Activated CD4-positive, alpha-beta T cell treated with anti-CD3 and anti-CD28 coated beads, Interleukin-10, Interleukin-2, amounts not matched to agents 100 ng/mL and 50 ng/mL, durations not matched to agents 16 hours and 8 hours (primary cell): ENCODE measurements at regions not wholly inside any gene's neighbourhood (a gene's known extent, or its start where the extent isn't known, plus 50 kb on each side); places are given as distances from the start of the nearest gene placed in this dataset.
A peak's percentile ranks its signal among the peaks of the same experiment; 100 is the strongest.

ENCODE experiments used
- DNase-seq: peaks from one replicate; pipeline ENCODE4 v3.0.0-alpha.2; 2020

DNA sequence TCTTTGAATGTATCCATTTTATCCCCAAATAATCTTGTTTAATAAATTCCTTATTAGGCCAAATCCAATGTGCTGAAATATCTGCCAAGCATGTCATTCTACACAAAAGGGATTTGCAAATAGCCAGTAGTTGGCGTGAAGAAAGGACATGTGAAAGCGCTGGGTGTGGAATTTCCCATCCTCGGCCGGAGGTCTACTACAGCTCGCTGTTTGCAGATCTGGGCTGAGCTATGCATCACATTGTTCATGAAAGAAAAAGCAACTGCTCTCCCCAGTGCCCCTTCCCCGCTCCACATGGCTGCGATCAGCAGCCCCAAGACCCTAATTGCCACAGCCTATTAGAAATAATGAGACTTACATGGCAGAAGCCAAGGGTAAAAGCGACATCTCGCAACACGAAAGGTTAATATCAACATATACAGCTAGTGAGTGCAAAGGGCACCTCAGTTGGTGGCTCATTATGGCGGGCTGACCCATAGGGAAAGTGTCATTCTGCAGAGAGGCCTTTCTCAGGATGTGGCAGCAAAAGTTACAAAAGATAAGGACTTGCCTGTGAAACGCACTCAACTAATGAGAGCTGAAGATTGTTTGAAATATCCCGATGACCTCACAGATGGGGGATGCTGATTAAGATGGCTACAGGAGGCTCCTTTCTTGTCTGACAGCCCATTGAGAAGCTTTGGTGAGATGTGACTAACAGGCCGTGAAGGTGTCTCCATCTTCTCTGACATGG, 126.9 kb upstream of the CYP1B1 start:
- no peak for DNase-seq

DNA sequence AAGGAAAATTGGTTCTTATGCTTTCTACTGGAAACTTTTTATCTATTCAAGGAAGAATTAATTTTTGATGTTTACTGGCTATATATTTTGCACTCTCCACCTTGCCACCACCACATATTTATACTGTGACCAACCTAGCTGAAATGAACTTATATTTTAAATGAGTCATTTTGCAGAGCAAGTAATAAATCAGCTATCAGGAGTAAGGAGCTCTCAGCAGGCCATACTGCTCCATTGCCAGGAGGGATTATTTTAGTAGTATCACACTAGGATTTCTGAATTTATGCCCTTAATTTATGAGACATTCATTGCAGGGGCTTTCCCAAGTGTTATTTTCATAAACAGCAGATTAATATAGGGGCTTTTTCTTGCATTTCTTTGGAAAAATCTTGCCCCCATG, 125.8 kb upstream of the CYP1B1 start:
- no peak for DNase-seq

DNA sequence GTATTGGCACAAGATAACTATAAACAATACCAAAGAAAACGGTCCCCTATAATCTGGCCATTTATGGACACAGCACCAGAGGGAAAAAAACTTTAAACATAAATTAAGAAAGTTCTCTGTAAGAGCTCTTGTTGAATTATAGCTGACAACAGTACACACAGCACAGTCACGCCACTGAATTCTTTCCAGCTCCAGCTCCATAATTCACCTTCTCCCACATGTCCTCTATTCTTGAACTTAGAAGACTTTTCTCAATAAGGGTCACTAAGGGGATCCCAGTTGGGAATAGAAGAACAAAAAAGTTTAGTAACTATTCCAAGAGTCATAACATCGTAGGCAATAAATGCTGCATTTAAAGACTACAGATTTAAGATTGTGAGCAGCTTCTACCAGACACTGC, 124.6 kb upstream of the CYP1B1 start:
- no peak for DNase-seq

DNA sequence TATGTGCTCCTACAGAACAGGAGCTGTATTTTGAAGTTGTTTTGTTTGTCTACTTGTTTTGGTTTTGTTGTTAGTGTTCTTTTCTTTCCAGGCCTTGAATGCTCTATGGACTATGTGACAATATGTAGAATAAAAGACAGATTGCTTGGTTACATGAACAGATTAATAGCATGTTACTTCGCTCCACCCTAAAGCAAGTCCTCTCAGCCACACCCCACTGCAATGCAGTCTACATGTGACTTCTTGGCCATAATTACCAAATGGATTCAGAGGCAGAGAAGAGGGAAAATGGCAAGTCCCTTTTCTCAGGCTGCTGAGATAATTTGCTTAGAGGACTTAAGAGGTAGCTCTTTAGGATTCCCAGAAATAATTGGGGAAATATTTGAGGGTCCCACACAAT, 123.2 kb upstream of the CYP1B1 start:
- no peak for DNase-seq

DNA sequence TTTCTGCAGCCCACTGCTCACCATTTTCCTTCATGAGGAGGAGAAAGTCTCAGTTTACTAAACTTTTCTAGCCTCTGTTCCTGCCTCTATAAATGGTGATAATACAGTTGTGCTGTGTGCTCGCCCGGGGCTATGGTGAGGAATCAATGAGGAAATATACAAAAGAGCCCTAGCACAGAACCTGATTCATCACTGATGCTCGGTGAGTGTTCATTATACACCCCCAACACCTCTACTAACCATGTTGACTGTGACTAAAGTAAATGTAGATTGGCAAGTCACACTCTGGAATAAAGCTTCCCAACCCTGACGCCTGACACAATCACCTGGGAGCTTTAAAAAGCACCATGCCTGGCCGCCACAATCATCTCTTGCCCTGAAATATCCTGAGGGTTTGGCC, 118.8 kb upstream of the CYP1B1 start:
- DNase-seq: no peak

DNA sequence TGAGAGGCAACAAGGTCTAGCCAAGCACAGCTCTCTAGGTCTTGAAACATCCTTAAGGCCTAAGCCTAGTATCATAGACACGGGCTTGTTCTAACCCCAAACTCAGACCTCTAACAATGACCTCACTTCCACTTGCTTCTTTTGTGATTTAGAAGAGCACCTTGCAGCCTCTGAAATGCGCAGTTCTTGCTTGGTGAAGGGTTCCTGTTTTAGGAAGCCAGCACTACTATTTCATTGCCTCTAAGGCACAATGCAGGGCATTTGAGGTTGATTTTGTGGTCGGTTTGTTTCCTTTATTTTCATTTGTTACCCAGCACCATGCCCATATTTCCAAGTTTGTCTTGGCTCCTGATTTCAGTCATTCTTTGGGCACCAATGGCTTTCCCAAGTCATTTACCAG, 117.0 kb upstream of the CYP1B1 start:
- DNase-seq: no peak

DNA sequence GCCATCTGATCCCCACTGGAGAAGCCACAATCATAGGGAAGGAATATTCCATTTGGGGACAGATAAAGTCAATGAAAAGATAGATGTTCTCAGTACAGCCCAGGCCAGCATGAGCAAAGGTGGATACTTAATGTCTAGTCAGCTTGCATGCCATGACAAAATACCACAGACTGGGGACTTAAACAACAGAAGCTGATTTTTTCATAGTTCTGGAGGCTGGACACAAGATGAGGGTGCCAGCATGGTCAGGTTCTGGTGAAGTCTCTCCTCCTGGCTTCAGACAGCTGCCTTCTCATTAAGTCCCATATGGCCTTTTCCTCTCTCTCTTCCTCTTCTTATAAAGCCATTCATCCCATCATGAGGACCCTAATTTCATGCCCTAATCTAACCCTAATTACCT, 116.1 kb upstream of the CYP1B1 start:
- no peak for DNase-seq

DNA sequence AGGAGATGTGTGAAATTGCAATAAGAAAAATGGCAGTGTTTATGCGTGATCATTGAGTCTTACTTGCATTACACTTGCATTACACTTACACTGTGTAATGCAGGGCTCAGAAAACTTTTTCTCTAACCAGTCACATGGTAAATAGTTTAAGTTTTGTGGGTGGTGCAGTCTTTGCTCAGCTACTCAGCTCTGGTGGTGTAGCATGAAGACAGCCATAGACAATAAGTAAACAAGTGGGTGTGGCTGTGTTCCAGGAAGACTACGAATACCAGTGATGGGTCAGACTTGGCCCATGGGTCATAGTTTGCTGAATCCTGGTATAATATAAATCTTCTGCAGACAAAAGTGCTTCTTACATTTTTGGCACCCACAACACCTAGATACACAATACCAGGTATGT, 115.6 kb upstream of the CYP1B1 start:
- no peak for DNase-seq

DNA sequence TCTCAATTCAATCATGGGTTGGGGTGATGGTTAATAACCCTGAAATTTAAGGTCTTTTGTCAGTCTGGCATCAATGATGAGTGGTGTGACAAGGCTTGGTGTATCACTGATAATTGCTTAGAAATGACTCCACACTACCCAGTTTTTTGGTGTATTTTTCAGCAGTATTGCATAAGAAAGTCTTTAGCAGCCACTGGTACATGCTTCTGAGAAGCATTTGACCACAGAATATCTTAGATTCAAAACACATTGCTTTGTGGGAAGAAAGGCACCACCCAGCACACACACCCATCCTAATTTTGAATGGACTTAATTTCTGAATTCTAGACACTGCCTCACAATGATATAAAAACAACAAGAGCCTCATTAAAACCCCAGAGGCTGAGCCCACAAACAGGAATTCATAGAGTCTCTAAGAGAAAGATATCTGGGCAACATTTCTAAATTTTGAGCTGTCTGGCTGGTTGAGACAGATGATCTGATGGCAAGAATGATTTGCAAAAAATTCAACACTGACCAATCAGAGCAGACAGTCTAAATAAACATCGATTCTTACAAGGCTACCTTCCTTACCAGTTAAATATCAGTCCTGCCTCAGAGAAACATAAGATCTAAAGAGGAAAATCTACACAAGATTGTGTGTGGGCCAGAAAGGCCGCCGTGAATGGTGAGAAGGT, 114.7 kb upstream of the CYP1B1 start:
- no peak for DNase-seq

DNA sequence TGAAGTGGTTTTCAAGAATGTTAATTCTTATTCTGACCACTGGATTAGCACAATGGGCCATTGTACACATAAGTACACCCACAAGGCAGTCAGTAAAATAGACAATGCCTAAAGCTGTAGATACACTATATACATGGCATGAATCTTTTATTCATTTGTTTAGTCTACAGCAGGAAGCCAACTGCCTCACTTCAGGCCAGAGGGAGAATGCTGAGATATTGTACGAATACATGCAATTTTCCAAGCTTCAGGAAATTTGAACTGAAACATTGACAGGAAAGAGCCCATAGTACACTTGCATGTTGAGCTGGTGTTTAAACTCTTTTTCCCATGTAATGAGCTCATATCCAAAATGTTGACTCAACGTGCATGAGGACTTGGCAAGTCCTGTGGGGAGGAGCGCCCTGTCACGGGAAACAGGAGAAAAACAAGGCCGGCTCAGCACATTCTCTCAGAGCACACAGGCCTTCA, 111.6 kb upstream of the CYP1B1 start:
- DNase-seq: no peak

DNA sequence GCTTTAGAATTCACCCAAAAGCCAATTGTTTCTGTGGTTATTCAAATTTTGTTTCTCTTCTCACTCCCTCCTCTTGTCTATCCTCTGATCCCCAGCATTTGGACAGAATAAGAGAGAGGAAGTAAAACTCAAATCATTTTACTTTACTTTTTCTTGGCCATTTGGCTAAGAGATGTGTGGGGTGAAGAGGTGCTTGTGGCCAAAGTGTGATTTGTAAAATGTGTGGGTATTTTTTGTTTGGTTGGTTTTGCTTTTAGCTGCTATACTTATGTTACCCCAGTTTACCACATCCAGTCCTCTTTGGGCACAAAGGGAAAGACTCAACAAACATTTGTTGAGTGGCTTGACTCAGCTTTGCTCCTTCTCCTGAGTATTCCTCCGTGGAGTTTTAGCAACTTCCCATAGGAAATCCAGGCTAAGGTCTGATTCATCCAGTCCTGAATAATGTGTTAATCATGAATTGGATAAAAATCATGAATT, 109.1 kb upstream of the CYP1B1 start:
- peak; percentile 37 for DNase-seq

DNA sequence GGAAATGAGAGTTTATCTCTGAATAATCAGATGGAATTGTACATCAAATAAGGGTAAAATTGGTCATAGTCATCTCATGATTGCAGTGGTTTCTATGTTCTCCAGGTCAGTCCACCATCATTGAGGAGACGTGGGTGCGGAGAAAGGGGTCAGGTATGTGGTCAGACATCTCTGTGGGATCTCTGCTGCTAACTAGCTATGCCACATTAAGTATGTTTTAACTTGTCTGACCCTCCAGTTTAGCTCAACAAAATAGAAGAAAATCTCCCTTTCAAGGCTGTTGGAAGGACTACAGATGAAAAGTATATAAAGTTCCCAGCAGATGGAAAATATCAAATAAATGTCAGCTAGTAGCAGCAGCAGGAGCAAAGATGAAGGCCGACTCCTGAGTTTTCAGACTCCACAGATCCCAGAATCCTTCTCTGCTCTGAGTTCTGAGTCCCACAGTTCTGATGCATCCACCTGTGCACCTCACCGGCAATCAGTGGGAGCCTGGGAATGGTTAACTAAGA, 106.6 kb upstream of the CYP1B1 start:
- DNase-seq: no peak

DNA sequence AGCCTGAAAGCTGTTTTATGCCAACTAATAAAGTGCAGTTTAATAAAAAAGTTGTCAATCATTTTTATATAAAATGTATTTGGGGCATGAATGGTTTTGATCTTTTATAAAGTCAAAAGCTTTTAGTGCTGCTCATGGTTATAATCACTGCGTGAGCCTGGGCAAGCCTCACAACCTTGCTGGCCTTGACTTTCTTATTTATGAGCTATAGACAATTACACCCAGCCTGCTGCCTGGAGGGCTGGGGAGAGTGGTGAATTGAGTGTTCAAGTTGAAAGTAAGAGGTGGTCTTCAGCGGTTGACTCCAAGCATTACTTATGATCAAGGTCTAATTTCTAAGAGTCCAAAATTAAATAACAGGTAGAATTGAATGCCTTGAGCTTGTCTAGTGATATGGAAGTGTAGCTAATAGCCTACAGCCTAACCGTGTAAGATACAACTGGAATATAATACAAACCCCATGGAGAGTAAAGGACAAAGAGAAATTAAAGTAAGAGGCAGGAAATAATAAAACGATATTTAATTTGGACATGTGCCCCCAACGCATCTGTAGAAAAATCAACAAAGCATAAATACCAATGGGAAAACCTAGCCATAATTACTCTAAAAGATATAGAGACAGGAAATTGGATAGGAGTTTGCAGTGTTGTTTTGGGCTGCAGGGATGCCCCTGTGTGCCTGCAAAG, 106.0 kb upstream of the CYP1B1 start:
- DNase-seq: no peak

DNA sequence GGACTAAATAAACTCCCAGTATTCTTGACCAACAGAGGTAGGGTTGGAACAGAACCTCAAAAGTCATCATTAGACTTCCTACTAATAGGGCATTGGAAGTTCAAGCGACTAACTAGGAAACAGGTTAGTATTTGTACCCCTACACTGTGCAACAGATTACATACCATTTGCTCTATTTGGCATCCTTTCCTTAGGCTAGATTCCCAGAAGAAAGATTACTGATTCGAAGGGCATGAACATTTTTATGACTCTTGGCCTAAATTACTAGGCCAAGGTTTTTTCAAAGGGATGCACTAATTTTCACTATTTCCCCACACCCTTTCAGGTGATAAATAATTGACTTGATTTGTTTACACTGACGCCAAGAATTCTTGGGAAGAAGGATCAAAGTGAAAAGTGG, 104.8 kb upstream of the CYP1B1 start:
- no peak for DNase-seq

DNA sequence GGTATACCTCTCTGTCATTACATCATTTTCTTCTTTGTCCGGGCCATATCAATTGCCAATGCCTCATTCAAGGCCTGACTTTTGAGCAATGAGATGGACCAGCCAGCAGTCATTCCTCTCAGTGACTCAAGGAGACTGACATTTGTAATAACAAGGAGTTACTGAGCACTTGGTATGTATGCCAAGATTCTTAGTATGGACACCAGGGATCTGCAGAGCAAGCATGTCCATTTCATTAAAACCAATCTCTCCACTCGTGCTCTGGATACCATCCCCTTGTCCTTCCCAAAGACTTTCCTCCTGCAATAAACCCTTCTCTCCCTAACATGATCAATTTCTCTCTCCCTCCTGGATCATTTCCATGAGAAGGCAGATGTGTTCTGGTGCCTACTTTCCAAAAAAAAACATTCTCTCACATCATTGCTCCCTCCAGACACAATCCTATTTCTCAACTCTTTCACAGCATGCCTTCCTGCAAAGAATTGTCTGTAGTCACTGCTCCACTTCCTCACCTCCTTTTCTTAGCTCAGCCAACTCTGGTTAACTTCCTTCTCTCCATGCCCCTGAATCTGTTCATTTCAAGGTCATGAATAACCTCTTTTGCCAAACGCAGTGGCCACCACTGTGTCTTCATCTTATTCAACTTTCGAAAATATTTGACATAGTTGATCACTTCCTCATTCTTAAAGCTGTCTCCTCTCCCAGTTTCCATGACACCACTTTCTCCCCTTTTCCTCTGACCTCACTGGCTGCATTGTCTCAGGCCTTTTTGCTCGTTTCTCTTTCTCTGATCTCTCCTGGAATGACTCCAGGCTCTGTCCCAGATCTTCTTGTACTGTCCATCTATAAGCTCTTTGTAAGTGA, 102.8 kb upstream of the CYP1B1 start:
- DNase-seq: no peak

DNA sequence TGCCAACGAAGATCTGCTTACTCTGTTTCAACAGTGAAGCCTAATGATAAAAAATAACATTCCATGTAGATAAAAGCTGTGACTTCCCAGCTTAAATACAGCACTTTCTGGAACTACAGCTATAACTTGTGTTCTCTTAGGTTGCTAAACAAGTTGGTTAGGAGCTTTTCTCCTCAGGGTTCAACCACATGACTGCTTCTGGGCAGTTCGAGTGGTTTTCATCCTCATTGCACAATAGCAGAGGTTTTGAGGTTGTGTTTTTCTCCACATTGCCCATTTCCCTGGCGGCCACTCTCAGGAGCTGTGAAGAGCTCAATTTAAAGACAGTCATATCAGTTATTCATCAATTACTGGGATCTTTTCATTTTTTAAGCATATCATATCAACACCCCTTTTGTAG, 102.2 kb upstream of the CYP1B1 start:
- peak; percentile 17 for DNase-seq

DNA sequence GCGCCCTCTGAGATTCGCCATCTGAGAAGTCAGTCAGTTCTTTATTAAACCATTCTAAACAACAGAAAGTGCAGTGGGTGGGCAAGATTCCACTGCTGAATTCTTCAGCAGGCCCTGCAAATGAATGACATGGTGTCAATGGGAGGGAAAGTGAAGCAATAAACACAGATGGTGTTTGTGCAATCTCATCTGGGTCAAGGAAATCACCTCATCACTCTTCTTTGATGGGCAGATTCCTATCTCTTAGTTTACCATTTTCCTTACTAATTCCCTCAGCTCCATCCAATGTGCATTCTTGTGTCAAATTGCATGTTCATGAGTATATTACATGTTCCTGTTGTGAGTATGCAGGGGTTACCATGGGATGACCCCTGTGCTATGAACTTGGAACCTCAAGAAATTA, 100.7 kb upstream of the CYP1B1 start:
- no peak for DNase-seq

DNA sequence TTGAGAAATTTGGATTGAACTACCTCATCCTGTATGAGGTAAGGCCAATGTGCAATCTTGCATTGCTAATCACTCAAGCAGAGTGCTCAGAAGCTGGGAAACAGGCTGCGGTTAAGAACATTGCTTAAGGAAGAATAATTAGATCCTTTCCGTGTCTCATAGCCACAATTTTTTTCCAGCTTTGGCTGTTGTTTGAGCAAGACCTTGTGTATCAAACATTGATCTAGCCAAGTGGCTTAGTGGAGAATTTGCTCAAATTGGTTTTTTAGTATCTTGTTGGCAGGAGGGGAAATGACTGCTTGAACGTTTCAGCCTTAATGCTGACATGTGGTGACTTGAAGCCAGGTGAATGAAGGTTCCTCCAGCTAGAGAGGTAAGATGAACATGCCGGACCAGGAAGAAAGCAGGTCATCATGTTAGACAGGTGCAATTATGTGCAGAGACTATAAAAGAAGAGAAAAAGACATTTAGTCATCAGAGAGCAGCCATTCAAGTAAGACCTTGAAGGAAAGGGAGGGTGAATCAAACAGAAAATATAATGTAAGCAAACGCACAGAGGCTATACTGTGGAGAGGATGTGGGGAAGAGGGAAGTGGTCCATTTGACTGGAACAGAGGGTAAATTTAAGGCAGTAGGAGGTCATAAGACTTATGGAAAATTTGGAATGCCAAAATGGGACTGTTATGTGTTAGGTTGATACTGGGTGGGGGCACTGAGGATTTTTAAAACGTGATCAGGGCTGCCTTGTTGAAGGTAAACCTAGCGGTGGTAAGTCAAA, 98.9 kb upstream of the CYP1B1 start:
- DNase-seq: no peak

DNA sequence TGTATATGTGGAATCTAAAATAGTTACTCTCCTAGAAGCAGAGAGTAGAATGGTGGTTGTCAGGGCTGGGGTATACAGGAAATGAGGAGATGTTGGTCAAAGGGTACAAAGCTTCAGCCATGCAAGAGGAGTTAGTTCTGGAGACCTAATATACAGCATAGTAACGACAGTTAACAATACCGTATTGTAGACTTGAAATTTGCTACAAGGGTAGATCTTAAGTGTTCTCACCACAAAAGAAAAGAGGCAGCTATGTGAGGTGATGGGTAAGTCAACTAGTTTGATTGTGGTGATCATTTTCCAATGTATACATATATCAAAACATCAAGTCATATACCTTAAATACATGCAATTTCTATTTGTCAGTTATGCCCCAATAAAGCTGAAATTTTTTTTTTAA, 98.2 kb upstream of the CYP1B1 start:
- no peak for DNase-seq

DNA sequence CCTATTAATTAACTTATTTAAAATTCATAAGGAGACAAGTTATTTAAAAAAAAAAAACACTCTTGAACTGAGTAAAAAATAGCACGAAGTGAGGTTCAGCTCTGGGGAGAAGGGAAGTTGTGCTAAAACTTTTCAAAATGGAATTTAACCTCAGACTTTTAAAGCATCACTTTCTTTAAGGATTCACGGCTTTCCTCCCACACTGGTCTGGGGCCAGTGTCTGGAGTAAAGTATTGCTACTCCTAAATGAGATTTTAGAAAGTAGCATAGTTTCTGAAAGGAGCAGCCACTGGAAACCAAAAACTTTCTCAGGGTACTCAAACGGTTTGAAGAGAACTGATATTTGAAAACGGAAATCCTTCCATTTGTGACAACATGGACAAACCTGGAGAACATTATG, 97.7 kb upstream of the CYP1B1 start:
- DNase-seq: no peak

DNA sequence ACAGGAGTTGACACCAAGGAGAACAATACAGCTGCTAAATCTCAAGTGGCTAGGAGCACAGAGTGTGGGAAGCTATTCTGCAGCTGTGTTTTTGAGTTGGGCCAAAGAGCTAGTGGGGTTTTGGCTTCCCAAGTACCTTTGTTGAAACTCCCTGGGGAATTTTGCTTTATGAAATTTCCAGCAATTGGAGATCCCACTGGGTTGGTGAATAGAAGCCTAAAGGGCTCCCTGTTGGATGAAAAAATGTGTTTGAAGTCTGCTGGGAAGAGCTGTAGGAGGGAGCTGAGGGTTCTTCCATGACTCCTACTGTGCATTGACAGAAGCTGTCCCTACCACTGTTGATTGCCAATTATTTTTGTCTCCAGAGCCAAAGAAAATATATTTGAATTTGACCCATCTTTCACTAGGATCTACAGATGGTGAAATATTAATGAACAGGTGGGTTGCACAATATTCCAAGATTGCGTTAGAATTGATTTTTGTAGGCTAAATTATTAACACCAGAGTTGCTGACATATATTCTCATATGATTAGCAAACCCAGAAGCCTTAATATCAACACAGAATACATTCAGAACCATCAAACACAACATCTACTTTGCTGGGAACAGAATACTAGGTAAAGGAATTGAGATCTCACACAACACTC, 95.4 kb upstream of the CYP1B1 start:
- no peak for DNase-seq
